BLaER1 (cell line): ENCODE measurements at regions not wholly inside any gene's neighbourhood (a gene's known extent, or its start where the extent isn't known, plus 50 kb on each side); places are given as distances from the start of the nearest gene placed in this dataset.
A peak's percentile ranks its signal among the peaks of the same experiment; 100 is the strongest.

ENCODE experiments used
- H3K27ac ChIP-seq: shearing (Covaris generic); formaldehyde crosslinking; 2 replicates; pipeline ENCODE4 v1.8.1; 2022
- H3K27me3 ChIP-seq: shearing (Covaris generic); formaldehyde crosslinking; 2 replicates; pipeline ENCODE4 v1.8.1; 2022
- H3K36me3 ChIP-seq: shearing (Covaris generic); formaldehyde crosslinking; 2 replicates; pipeline ENCODE4 v1.8.1; 2022
- H3K4me1 ChIP-seq: shearing (Covaris generic); formaldehyde crosslinking; 2 replicates; pipeline ENCODE4 v1.8.1; 2022
- H3K4me2 ChIP-seq: shearing (Covaris generic); formaldehyde crosslinking; 2 replicates; pipeline ENCODE4 v1.8.1; 2022
- H3K4me3 ChIP-seq: shearing (Covaris generic); formaldehyde crosslinking; 2 replicates; pipeline ENCODE4 v1.8.1; 2022
- H3K9ac ChIP-seq: shearing (Covaris generic); formaldehyde crosslinking; 2 replicates; pipeline ENCODE4 v1.8.1; 2022
- H3K9me3 ChIP-seq: shearing (Covaris generic); formaldehyde crosslinking; 2 replicates; pipeline ENCODE4 v1.8.1; 2022
- H4K20me1 ChIP-seq: shearing (Covaris generic); formaldehyde crosslinking; 2 replicates; pipeline ENCODE4 v1.8.1; 2022
- Cebpa-rat ChIP-seq: shearing (Covaris generic); IDR thresholded peaks from 2 replicates; pipeline ENCODE4 v1.8.1; 2022

GRCh38 chr17:27216836-27217235 lies 77.1 kb upstream of the WSB1 start:
- Histone ChIP-seq H3K27me3 (no peaks in the 10 kb centered on the region), H3K36me3 (no peaks in the 10 kb centered on the region), H4K20me1 (no peaks in the 10 kb centered on the region), H3K27ac (no peak overlapping the region), H3K4me2 (no peak overlapping the region), H3K4me1 (peaks cover 4% of the 10 kb centered on the region; the same call in 1 of the 2 replicates), H3K9ac (no peak overlapping the region), H3K4me3 (no peak overlapping the region), H3K9me3 (peaks cover 20% of the 10 kb centered on the region)
- no peak for TF ChIP-seq Cebpa-rat

GRCh38 chr17:27217631-27218030 lies 76.3 kb upstream of the WSB1 start:
- Histone ChIP-seq H4K20me1 (no peaks in the 10 kb centered on the region), H3K27me3 (no peaks in the 10 kb centered on the region), H3K27ac (no peak overlapping the region), H3K4me2 (no peak overlapping the region), H3K4me3 (no peak overlapping the region), H3K4me1 (peaks cover 4% of the 10 kb centered on the region; the same call in 1 of the 2 replicates), H3K9me3 (peaks cover 20% of the 10 kb centered on the region), H3K9ac (no peak overlapping the region), H3K36me3 (no peaks in the 10 kb centered on the region)
- TF ChIP-seq Cebpa-rat, result no peak

GRCh38 chr17:27218041-27218440 lies 75.9 kb upstream of the WSB1 start:
- Histone ChIP-seq H3K4me3 (no peak overlapping the region), H3K27me3 (no peaks in the 10 kb centered on the region), H3K9ac (no peak overlapping the region), H3K4me1 (peaks cover 4% of the 10 kb centered on the region; the same call in 1 of the 2 replicates), H3K9me3 (peaks cover 20% of the 10 kb centered on the region), H3K4me2 (no peak overlapping the region), H3K36me3 (no peaks in the 10 kb centered on the region), H3K27ac (no peak overlapping the region), H4K20me1 (no peaks in the 10 kb centered on the region)
- TF ChIP-seq Cebpa-rat, result no peak

GRCh38 chr17:27218719-27219488 lies 75.0 kb upstream of the WSB1 start:
- peaks cover 4% of the 10 kb centered on the region; the same call in 1 of the 2 replicates for H3K4me1 ChIP-seq
- peaks cover 13% of the 10 kb centered on the region for H3K9me3 ChIP-seq
- no peaks in the 10 kb centered on the region for H4K20me1 ChIP-seq
- H3K4me3 ChIP-seq, result no peak overlapping the region
- no peak overlapping the region for H3K27ac ChIP-seq
- no peak for TF ChIP-seq Cebpa-rat
- no peak overlapping the region for H3K4me2 ChIP-seq
- no peaks in the 10 kb centered on the region for H3K27me3 ChIP-seq
- H3K9ac ChIP-seq, result no peak overlapping the region
- no peaks in the 10 kb centered on the region for H3K36me3 ChIP-seq

GRCh38 chr17:27222515-27222914 lies 71.4 kb upstream of the WSB1 start:
- Histone ChIP-seq H4K20me1 (no peaks in the 10 kb centered on the region), H3K27ac (no peak overlapping the region), H3K36me3 (no peaks in the 10 kb centered on the region), H3K9me3 (0 out of 2 replicates have a peak, but pooled peaks cover 6% of the 10 kb centered on the region), H3K4me3 (no peak overlapping the region), H3K4me2 (no peak overlapping the region), H3K9ac (no peak overlapping the region), H3K4me1 (no peaks in the 10 kb centered on the region), H3K27me3 (no peaks in the 10 kb centered on the region)
- no peak for TF ChIP-seq Cebpa-rat

- H3K27ac ChIP-seq, result no peak overlapping the region
- no peaks in the 10 kb centered on the region for H4K20me1 ChIP-seq
- no peak overlapping the region for H3K4me3 ChIP-seq
- no peaks in the 10 kb centered on the region for H3K27me3 ChIP-seq
- no peak for TF ChIP-seq Cebpa-rat
- 0 out of 2 replicates have a peak, but pooled peaks cover 6% of the 10 kb centered on the region for H3K9me3 ChIP-seq
- H3K9ac ChIP-seq, result no peak overlapping the region
- H3K4me2 ChIP-seq, result no peak overlapping the region
- no peaks in the 10 kb centered on the region for H3K36me3 ChIP-seq
- H3K4me1 ChIP-seq, result no peaks in the 10 kb centered on the region
Observed at GRCh38 chr17:27224526-27225315, 69.2 kb upstream of the WSB1 start.

GRCh38 chr17:27226611-27227230 lies 67.2 kb upstream of the WSB1 start:
- Histone ChIP-seq H3K27me3 (no peaks in the 10 kb centered on the region), H3K27ac (no peak overlapping the region), H3K9me3 (0 out of 2 replicates have a peak, but pooled peaks cover 6% of the 10 kb centered on the region), H3K36me3 (no peaks in the 10 kb centered on the region), H3K4me3 (no peak overlapping the region), H3K4me1 (no peaks in the 10 kb centered on the region), H3K9ac (no peak overlapping the region), H4K20me1 (no peaks in the 10 kb centered on the region), H3K4me2 (no peak overlapping the region)
- TF ChIP-seq Cebpa-rat, result no peak

- no peaks in the 10 kb centered on the region for H4K20me1 ChIP-seq
- no peaks in the 10 kb centered on the region for H3K27me3 ChIP-seq
- no peaks in the 10 kb centered on the region for H3K9me3 ChIP-seq
- no peak for TF ChIP-seq Cebpa-rat
- H3K4me3 ChIP-seq, result no peak overlapping the region
- H3K4me2 ChIP-seq, result no peak overlapping the region
- no peaks in the 10 kb centered on the region for H3K36me3 ChIP-seq
- H3K4me1 ChIP-seq, result peaks cover 12% of the 10 kb centered on the region
- no peak overlapping the region for H3K9ac ChIP-seq
- no peak overlapping the region for H3K27ac ChIP-seq
Observed at GRCh38 chr17:27230996-27231395, 62.9 kb upstream of the WSB1 start.

- no peak for TF ChIP-seq Cebpa-rat
- no peaks in the 10 kb centered on the region for H4K20me1 ChIP-seq
- H3K4me1 ChIP-seq, result peaks cover 12% of the 10 kb centered on the region
- H3K27ac ChIP-seq, result no peak overlapping the region
- no peak overlapping the region for H3K4me3 ChIP-seq
- H3K36me3 ChIP-seq, result no peaks in the 10 kb centered on the region
- H3K4me2 ChIP-seq, result no peak overlapping the region
- no peaks in the 10 kb centered on the region for H3K9me3 ChIP-seq
- H3K27me3 ChIP-seq, result no peaks in the 10 kb centered on the region
- no peak overlapping the region for H3K9ac ChIP-seq
Observed at GRCh38 chr17:27232328-27232727, 61.6 kb upstream of the WSB1 start.

GRCh38 chr17:27233059-27233458 lies 60.9 kb upstream of the WSB1 start:
- no peak overlapping the region for H3K27ac ChIP-seq
- no peak overlapping the region for H3K4me3 ChIP-seq
- H3K36me3 ChIP-seq, result no peaks in the 10 kb centered on the region
- H3K9ac ChIP-seq, result no peak overlapping the region
- H4K20me1 ChIP-seq, result no peaks in the 10 kb centered on the region
- TF ChIP-seq Cebpa-rat, result no peak
- H3K4me1 ChIP-seq, result peaks cover 12% of the 10 kb centered on the region
- H3K9me3 ChIP-seq, result no peaks in the 10 kb centered on the region
- H3K27me3 ChIP-seq, result no peaks in the 10 kb centered on the region
- H3K4me2 ChIP-seq, result peak overlapping the region; percentile 23
